ENCODE measurements at regions not wholly inside any gene's neighbourhood (a gene's known extent, or its start where the extent isn't known, plus 50 kb on each side); places are given as distances from the start of the nearest gene placed in this dataset.
"Not testable (repeated sequence)": the region's sequence is repeated elsewhere in the genome, so short reads cannot be mapped to it uniquely, and the experiment has no call there.

GRCh38 chr4:53920116-53920515 lies 144.3 kb downstream of the CHIC2 start:
- DNase-seq (ENCODE audit: low read depth), result no peak

GRCh38 chr4:53919535-53919934 lies 144.9 kb downstream of the CHIC2 start:
- DNase-seq (ENCODE audit: low read depth), result no peak

GRCh38 chr4:53917729-53918128 lies 146.7 kb downstream of the CHIC2 start:
- no peak for DNase-seq (ENCODE audit: low read depth)

GRCh38 chr4:53916431-53916889 lies 147.9 kb downstream of the CHIC2 start:
- DNase-seq (ENCODE audit: low read depth), result no peak

GRCh38 chr4:53914313-53915016 lies 149.9 kb downstream of the CHIC2 start:
- no peak for DNase-seq (ENCODE audit: low read depth)

- DNase-seq (ENCODE audit: low read depth), result no peak
Measured at GRCh38 chr4:53913771-53914170, 150.6 kb downstream of the CHIC2 start.

- no peak for DNase-seq (ENCODE audit: low read depth)
Measured at GRCh38 chr4:53912766-53913497, 151.5 kb downstream of the CHIC2 start.

GRCh38 chr4:53908661-53909078 lies 155.7 kb downstream of the CHIC2 start:
- no peak for DNase-seq (ENCODE audit: low read depth)

GRCh38 chr4:53907772-53908171 lies 156.6 kb downstream of the CHIC2 start:
- no peak for DNase-seq (ENCODE audit: low read depth)

GRCh38 chr4:53906606-53907190 lies 157.7 kb downstream of the CHIC2 start:
- DNase-seq (ENCODE audit: low read depth), result no peak

GRCh38 chr4:53905941-53906377 lies 158.4 kb downstream of the CHIC2 start:
- DNase-seq (ENCODE audit: low read depth), result no peak

- DNase-seq (ENCODE audit: low read depth), result no peak
Measured at GRCh38 chr4:53905276-53905940, 159.0 kb downstream of the CHIC2 start.

GRCh38 chr4:53902786-53903185 lies 161.6 kb downstream of the CHIC2 start:
- no peak for DNase-seq (ENCODE audit: low read depth)

- DNase-seq (ENCODE audit: low read depth), result no peak
Measured at GRCh38 chr4:53900271-53900649, 164.1 kb downstream of the CHIC2 start.

- no peak for DNase-seq (ENCODE audit: low read depth)
Measured at GRCh38 chr4:53899586-53900270, 164.7 kb downstream of the CHIC2 start.

- no peak for DNase-seq (ENCODE audit: low read depth)
Measured at GRCh38 chr4:53895137-53895536, 169.3 kb downstream of the CHIC2 start.

- no peak for DNase-seq (ENCODE audit: low read depth)
Measured at GRCh38 chr4:53890461-53890860, 173.9 kb downstream of the CHIC2 start.

GRCh38 chr4:53889326-53890055 lies 174.9 kb downstream of the CHIC2 start:
- no peak for DNase-seq (ENCODE audit: low read depth)

- no peak for DNase-seq (ENCODE audit: low read depth)
Measured at GRCh38 chr4:53886090-53886489, 178.3 kb downstream of the CHIC2 start.

GRCh38 chr4:53885668-53886067 lies 178.7 kb downstream of the CHIC2 start:
- DNase-seq (ENCODE audit: low read depth), result no peak

GRCh38 chr4:53877096-53877495 lies 187.3 kb downstream of the CHIC2 start:
- DNase-seq (ENCODE audit: low read depth), result not testable (repeated sequence)

Measured in stimulated activated CD8-positive, alpha-beta memory T cell treated with anti-CD3 and anti-CD28 coated beads, Interleukin-12 subunit alpha, Interleukin-12 subunit beta, amount 100 ng/mL, for 1 hour (primary cell).